Umbilical cord (tissue), 1 donor: ENCODE measurements at regions not wholly inside any gene's neighbourhood (a gene's known extent, or its start where the extent isn't known, plus 50 kb on each side); places are given as distances from the start of the nearest gene placed in this dataset.
"Not testable (repeated sequence)": the region's sequence is repeated elsewhere in the genome, so short reads cannot be mapped to it uniquely, and the experiment has no call there.

Experiments used
- DNase-seq: peaks from one replicate; pipeline ENCODE4 v3.0.0-alpha.2; 2015; ENCODE audit warnings: low spot score

- no peak for DNase-seq
Measured at GRCh38 chr3:110391042-110391441, 680.6 kb upstream of the NECTIN3 start.

DNA sequence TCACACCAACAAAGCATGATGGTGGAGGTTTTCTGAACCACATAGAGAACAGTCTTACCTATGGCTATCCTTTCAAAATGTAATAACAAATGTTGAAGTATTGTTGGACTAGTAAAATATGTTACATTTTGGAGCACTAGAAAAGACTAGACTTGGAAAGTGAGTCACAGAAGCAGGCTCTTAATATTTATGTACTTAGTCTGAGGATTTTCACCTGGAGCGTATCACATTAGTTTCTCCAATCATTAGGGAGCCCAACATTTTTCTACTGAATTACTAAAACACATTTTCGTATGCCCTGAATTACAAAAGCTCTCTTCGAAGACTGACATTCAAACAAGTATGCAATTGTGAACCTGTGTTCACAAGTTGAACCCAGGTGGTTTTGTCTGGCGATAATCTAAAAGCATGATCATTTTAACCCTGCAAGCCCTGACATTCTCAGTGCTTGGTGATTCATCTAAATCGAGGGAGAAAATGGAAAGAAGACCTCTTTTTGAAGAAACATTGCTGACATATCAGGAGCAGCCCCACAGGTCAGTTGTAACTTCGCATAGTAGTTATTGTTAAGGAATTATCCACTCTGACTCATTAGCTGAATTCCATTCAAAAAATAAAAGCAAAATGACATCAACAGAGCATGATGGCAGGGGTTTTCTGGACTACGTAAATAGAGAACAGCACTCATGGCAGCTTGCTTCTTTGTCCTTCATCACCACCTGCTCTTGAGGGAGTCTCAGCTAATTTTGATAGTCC is 679.8 kb upstream of the NECTIN3 start:
- no peak for DNase-seq

GRCh38 chr3:110393941-110394340 is 677.7 kb upstream of the NECTIN3 start:
- no peak for DNase-seq

- no peak for DNase-seq
Measured at GRCh38 chr3:110397115-110397514, 674.5 kb upstream of the NECTIN3 start.

- no peak for DNase-seq
Measured at GRCh38 chr3:110400315-110400714, 671.3 kb upstream of the NECTIN3 start.

- DNase-seq: no peak
Measured at GRCh38 chr3:110405830-110406585, 665.6 kb upstream of the NECTIN3 start.

DNA sequence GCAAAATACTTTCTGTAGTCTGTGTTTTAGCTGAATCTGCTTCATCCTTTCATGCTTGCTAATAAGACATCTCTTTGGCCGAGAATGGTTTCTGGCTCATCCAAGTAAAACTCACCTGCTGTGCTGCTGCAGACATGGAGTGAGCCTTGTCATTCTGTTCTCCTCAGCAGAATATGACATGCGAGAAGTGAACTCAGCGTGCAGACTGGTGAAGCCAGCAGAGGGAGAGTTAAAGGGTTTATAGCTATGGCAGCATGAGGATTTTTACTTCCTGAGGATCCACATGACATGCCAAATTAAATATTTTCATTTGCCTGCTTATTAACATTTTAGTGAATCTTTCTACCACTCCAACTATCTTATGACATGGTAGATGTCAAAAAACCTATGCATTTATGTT is 658.4 kb upstream of the NECTIN3 start:
- no peak for DNase-seq

DNA sequence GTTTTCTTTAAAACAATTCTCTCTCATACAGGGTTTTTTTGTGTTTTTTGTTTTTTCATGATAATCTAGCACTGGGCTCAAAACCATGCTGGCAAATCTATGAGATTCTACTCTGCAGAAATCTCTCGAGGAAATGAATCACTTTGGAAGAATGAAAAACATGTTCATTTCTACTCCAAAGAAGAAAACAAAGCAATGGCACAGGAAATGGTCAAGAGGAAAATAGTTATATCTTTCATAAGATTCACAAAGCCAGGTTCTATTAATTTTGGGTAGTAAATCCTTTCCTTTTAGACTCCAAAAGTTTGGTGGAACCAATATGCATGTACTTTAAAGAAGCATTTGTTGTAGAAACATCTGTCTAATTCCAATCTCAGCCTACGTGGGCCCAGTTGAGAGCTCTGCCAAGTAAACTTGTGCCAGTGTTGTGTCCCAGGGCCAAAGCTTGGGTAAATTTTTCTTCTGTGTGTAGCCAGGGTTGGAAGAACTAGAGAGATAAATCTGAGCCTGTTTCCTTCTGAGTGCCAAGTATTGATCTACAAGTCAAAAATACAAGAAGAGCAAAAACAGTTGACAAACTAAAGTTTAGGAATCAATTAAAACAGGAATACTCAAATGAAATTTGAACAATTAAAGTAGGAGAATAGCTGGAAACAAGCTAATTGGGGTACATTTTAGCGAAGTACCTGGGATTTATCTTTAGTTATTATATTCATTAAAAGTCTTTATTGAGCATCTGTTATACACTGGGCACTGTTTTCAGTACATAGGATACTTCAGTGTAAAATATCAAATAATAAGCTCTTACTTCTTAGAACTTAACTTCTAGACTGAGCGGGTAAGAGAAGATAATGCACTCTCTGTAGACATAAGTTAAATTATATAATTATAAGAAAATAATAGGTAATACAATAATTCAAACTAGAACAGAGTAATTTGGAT is 657.5 kb upstream of the NECTIN3 start:
- DNase-seq: peak; percentile 8

DNA sequence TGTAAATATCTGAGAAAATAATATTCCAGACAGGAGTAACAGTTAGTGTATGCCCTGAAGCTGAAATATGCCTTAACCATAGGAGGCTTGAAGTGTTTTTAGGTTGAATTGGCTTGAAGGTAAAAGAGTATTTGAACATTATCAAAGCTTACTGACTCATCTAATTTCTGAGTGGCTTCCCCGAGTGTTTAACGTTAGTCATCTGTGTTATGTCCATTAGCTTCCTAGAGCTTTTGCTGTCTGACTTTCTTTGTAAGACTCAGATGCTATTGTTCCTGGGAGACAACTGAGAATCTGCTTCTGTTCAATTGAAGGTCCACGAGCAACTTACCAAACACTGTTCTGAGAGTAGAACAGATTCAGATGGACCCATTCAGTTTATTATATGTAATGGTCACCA is 656.8 kb upstream of the NECTIN3 start:
- no peak for DNase-seq

DNA sequence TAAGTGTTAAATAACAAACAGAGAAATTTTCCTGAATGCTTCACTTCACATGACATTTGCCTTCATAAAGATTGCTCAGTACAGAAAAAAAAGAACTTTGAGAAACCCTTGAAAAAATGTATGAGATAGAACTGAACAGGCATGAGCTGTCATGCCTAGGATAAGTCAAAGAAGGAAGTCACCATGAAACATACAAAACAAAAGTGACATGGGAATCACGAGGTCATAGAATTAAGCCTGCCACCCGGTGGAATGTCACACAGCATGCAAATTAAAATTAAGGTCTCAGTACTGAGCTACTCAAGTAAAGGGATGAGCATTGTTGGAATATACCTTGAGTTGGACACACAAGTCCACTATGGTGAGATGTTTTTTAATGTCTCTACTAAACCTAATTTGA is 652.5 kb upstream of the NECTIN3 start:
- no peak for DNase-seq

DNA sequence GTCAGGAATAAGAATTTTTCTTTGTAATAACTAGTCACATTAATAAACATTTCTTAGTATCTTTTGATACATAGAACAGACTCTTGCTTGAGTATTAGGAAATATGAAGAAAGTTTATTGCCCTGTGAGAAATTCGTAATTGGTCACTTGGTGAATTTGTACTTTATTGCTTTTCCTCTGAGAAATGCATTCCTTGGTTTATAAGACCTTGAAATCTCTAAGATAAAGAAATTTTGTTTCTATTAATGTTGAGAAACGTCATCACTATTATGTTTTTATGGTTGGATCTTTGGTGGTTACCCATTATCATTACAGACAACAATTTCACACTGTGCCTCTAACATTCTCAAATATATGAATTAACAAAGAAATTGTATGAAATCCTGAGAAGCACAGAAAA is 652.0 kb upstream of the NECTIN3 start:
- no peak for DNase-seq

GRCh38 chr3:110420158-110420641 is 651.4 kb upstream of the NECTIN3 start:
- peak; percentile 56 for DNase-seq

DNA sequence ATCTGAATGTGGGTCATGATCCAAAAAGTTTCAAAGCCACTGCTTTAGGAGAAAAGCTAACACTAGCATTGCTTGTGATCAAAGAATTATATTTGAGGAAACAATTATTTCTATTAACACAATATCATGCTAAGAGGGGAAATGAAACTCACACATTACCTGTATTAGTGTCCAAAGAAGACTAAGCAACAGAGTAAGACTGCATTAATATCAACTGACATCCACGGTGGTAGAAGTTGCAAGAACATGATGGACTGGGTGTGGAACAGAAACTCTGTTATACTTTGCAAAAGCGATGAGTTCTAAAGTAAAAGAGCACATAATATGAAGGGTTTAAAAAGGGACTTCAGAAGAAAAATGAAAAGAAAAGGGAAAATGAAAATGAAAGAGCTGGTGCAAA is 648.3 kb upstream of the NECTIN3 start:
- no peak for DNase-seq

DNA sequence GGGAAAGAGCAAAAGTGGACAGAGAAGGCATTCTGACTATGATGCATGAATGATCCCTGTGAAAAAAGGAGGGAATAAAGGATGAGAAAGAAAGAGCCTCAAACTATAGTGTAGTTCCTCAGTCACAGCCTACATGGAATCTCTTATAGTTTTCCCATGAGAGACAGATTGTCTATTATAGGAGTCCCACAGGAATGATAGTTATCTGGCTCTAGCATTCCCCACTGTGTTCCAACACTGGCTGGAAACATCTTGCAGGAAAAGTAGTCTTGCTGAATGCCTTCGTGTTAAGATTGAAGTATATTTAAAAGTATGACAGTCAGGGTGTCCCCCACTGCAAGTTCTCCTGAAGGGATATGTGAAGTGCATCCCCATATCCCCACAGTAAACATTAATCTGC is 641.5 kb upstream of the NECTIN3 start:
- no peak for DNase-seq

GRCh38 chr3:110436209-110436608 is 635.4 kb upstream of the NECTIN3 start:
- no peak for DNase-seq

DNA sequence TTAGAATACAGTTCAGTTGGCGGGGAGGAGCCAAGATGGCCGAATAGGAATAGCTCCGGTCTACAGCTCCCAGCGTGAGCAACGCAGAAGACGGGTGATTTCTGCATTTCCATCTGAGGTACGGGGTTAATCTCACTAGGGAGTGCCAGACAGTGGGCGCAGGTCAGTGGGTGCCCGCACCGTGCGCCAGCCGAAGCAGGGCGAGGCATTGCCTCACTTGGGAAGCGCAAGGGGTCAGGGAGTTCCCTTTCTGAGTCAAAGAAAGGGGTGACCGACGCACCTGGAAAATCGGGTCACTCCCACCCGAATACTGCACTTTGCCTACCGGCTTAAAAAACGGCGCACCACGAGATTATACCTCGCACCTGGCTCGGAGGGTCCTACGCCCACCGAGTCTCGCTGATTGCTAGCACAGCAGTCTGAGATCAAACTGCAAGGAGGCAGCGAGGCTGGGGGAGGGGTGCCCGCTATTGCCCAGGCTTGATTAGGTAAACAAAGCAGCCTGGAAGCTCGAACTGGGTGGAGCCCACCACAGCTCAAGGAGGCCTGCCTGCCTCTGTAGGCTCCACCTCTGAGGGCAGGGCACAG is 631.5 kb upstream of the NECTIN3 start:
- not testable (repeated sequence) for DNase-seq

DNA sequence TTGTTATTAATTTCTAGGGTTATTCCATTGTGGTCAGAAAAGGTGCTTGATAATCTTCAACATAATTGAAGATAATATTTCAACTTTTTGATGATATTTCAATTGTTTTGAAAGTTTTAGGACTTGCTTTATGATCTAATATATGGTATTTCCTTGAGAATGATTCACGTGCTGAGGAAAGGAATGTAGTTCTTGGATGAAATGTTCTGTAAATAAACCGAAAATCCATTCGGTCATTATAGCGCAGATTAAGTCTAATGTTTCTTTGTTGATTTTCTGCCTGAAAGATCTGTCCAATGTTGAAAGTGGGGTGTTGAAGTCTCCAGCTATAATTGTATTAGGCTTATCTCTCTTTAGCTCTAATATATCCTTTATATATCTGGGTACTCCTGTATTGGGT is 617.5 kb upstream of the NECTIN3 start:
- DNase-seq: no peak

- no peak for DNase-seq
Measured at GRCh38 chr3:110456001-110456400, 615.6 kb upstream of the NECTIN3 start.

DNA sequence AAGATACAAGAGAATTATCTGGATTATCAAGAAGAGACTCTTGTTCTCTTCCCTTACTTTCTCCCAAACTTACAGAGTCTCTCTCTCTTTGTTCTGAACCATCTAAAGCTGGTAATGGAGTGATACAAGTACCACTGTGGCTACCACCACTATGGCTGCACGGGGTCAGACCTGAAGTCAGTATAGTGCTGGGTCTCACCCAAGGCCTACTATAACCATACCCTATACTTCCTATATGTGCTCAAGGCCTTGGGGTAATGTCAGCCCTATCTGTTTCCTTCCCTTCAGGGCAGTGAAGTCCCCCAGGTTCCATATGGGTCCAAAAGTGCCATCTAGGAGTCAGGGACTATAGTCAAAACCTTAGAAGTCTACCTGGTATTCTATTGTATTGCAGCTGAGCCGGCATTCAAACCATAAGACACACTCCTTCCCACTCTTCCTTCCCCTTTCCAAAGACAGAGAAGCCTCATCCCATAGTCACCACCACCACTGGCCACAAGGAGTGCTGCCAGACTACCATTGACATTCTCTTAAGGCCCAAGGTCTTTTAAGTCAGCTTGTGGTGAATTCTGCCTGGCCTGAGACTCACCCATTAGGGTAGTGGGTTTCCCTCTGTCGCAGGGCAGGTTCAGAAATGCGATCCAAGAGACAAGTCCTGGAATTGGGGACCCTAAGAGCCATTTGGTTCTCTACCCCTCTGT is 615.0 kb upstream of the NECTIN3 start:
- DNase-seq: no peak

DNA sequence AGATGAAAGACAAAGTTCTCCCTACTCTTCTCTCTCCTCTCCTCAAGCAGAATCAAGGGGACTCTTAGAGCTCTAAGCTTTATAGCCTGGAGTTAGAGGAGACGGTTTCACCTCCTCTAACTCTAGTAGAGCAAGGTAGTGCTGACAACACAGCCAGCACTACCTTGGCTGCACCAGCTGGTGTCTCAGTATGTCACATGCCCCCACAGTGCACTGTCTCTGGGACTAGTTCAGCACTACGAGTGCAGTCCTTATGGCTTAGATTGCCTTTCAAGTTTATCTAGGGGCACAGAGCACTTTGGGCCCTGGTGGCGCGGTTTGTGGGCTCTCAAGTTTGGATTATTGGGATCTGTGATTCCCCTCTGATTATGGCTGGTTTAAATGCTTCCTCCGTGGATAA is 614.1 kb upstream of the NECTIN3 start:
- DNase-seq: no peak

DNA sequence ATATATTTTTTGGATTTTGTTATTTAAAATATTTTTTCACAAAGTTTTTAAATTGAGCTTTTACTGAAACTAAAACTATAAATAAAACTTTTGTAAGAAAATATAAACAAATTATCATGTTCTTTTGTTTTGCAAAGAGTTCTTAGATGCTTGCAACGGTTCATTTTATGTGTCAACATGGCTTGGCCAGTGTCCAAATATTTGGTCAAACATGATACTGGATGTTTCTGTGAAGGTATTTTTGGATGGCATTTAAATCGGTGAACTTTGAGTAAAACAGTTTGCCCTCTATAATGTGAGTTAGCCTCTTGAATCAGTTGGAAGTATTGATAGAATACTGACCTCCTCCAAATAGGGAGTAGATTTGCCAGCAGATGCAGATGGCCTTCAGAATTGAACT is 612.6 kb upstream of the NECTIN3 start:
- DNase-seq: no peak
